Endothelial cell of umbilical vein (primary cell): ENCODE measurements at regions not wholly inside any gene's neighbourhood (a gene's known extent, or its start where the extent isn't known, plus 50 kb on each side); places are given as distances from the start of the nearest gene placed in this dataset.

Source experiments
- EZH2 ChIP-seq: IDR thresholded peaks from 2 replicates; pipeline ENCODE4 v1.6.1; 2012; ENCODE audit warnings: borderline replicate concordance, low read depth, mild to moderate bottlenecking, moderate library complexity, low read length, inconsistent platforms; ENCODE audit not compliant: severe bottlenecking
- FOS ChIP-seq: IDR thresholded peaks from 2 replicates; pipeline ENCODE4 v1.6.1; 2011; ENCODE audit warnings: mild to moderate bottlenecking, low read length, moderate library complexity, borderline replicate concordance; ENCODE audit not compliant: insufficient read depth
- GATA2 ChIP-seq: IDR thresholded peaks from 2 replicates; pipeline ENCODE4 v1.7.0; 2011; ENCODE audit warnings: low read depth, mild to moderate bottlenecking, moderate library complexity, mixed read lengths, low read length; ENCODE audit not compliant: insufficient read length, insufficient read depth
- JUN ChIP-seq: IDR thresholded peaks from 2 replicates; pipeline ENCODE4 v1.6.1; 2011; ENCODE audit warnings: borderline replicate concordance, low read depth; ENCODE audit not compliant: insufficient read length, insufficient read depth
- MYC ChIP-seq: IDR thresholded peaks from one replicate; pipeline ENCODE4 v1.6.1; 2011; ENCODE audit warnings: mild to moderate bottlenecking, low read depth, low read length
- POLR2A ChIP-seq: IDR thresholded peaks from 2 replicates; pipeline ENCODE4 v1.6.1; 2012; ENCODE audit warnings: low read depth, mild to moderate bottlenecking, control low read depth, low read length
- POLR2AphosphoS5 ChIP-seq: IDR thresholded peaks from 2 replicates; pipeline ENCODE4 v1.6.1; 2012; ENCODE audit warnings: low read depth, mild to moderate bottlenecking, control low read depth, low read length, moderate library complexity; ENCODE audit not compliant: insufficient read depth
- TF ChIP-seq, protein P1 (sequence below), 2 donors: IDR thresholded peaks; 1 replicate in 1 of 2; 2 replicates in 1 of 2; pipeline ENCODE4 v1.5.1; 2011; ENCODE audit warnings: low read length in 2 of 2, mild to moderate bottlenecking in 2 of 2, moderate library complexity in 2 of 2, control low read depth in 1 of 2, inconsistent platforms in 1 of 2, low read depth in 1 of 2; ENCODE audit not compliant: insufficient read depth in 1 of 2; ENCODE audit errors: extremely low read depth in 1 of 2
- TF ChIP-seq, protein P2 (sequence below): IDR thresholded peaks from 2 replicates; pipeline ENCODE4 v1.6.1; 2011; ENCODE audit not compliant: insufficient read depth, insufficient read length

DNA sequence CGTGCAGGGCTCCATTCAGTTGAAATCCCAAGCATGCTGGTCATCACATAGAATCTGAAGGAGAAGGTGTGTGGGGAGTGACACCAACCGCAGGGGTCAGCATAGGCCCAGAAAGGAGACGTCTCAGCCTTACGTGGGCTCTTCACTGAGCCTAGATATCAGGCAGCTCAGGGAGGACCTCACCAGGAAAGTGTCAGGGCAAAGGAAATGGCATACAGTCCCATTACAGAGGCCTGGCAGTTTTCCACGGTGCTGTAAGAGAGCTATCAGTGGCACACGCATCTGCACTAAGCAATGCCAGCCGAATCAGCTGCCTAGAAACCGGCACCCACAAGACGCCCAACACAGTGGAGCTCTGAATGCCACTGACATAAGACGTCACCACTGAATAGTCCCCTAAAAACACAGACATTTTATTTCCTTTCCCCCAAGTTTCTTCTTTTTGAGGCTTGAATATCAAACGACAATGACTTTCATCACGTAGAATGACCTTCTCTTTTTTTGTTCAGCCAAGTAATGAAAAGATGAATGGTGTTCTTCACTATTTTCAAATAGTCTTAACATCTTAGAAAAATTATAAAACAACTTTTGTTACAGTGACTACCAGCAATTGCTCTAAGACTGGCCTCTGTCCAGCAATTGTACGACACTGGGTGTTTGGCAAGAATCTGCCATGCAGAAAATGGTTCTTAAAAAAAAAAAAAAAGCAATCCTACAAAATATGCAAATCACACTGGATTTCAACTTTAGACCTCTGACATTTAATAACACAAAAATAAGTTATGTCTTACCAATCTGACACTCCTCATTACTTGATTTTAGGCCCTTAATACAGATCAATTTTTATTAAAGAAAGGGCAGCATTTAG lies 88.9 kb upstream of the FOXQ1 start:
- TF ChIP-seq POLR2A: no peak
- TF ChIP-seq, protein P1, sequence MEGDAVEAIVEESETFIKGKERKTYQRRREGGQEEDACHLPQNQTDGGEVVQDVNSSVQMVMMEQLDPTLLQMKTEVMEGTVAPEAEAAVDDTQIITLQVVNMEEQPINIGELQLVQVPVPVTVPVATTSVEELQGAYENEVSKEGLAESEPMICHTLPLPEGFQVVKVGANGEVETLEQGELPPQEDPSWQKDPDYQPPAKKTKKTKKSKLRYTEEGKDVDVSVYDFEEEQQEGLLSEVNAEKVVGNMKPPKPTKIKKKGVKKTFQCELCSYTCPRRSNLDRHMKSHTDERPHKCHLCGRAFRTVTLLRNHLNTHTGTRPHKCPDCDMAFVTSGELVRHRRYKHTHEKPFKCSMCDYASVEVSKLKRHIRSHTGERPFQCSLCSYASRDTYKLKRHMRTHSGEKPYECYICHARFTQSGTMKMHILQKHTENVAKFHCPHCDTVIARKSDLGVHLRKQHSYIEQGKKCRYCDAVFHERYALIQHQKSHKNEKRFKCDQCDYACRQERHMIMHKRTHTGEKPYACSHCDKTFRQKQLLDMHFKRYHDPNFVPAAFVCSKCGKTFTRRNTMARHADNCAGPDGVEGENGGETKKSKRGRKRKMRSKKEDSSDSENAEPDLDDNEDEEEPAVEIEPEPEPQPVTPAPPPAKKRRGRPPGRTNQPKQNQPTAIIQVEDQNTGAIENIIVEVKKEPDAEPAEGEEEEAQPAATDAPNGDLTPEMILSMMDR (IDR thresholded peaks at IDR 0.05; ENCODE audit: extremely low read depth in 1 of 2, insufficient read depth in 1 of 2, low read depth in 1 of 2, low read length in 2 of 2): no peak
- TF ChIP-seq GATA2: no peak
- no peak for TF ChIP-seq POLR2AphosphoS5
- TF ChIP-seq, protein P2, sequence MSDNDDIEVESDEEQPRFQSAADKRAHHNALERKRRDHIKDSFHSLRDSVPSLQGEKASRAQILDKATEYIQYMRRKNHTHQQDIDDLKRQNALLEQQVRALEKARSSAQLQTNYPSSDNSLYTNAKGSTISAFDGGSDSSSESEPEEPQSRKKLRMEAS: no peak
- TF ChIP-seq EZH2: no peak
- TF ChIP-seq MYC: no peak
- TF ChIP-seq FOS: no peak
- TF ChIP-seq JUN: no peak
